WTC11 (cell line): ENCODE measurements at regions not wholly inside any gene's neighbourhood (a gene's known extent, or its start where the extent isn't known, plus 50 kb on each side); places are given as distances from the start of the nearest gene placed in this dataset.
"Not testable (repeated sequence)": the region's sequence is repeated elsewhere in the genome, so short reads cannot be mapped to it uniquely, and the experiment has no call there.

Experiments used
- ATAC-seq: fragments of 200-7000 bp; cut with Tn5 transposase; 2 replicates; pipeline ENCODE4 v1.10.0; 2021; ENCODE audit warnings: mild to moderate bottlenecking, moderate library complexity
- CTCF ChIA-PET: fragments of 300-600 bp; sonication (Branson Sonifier 250); formaldehyde crosslinking; loops from one replicate; lab custom pipeline; 2021; ENCODE audit warnings: antibody characterized with exemption; lab: Charles Lee
- POLR2A ChIA-PET: fragments of 350-600 bp; sonication (Branson Sonifier 250); formaldehyde crosslinking; loops from one replicate; lab custom pipeline; 2021; ENCODE audit warnings: antibody characterized with exemption; lab: Charles Lee
- DNase-seq: peaks from one replicate; pipeline ENCODE4 v3.0.0; 2021; ENCODE audit warnings: low spot score
- H3K27ac Mint-ChIP-seq: 2 replicates; pipeline ENCODE4 v1.8.0; 2021; ENCODE audit warnings: mixed read lengths
- H3K27me3 Mint-ChIP-seq: 2 replicates; pipeline ENCODE4 v1.8.0; 2021; ENCODE audit warnings: low read depth, mild to moderate bottlenecking, moderate library complexity, mixed read lengths
- H3K36me3 Mint-ChIP-seq: 2 replicates; pipeline ENCODE4 v1.8.0; 2021; ENCODE audit warnings: mixed read lengths
- H3K4me1 Mint-ChIP-seq: 2 replicates; pipeline ENCODE4 v1.8.0; 2022; ENCODE audit warnings: mixed read lengths
- H3K4me3 Mint-ChIP-seq: 2 replicates; pipeline ENCODE4 v1.8.0; 2021; ENCODE audit warnings: mild to moderate bottlenecking, moderate library complexity, mixed read lengths
- H3K9me3 Mint-ChIP-seq: 2 replicates; pipeline ENCODE4 v1.8.0; 2021; ENCODE audit warnings: mixed read lengths
- AFF4 ChIP-seq: sonication (generic); formaldehyde crosslinking; IDR thresholded peaks from 2 replicates; pipeline ENCODE4 v1.8.1; 2023; ENCODE audit warnings: mild to moderate bottlenecking, missing genetic modification reagents, borderline replicate concordance
- ATF3 ChIP-seq: sonication (generic); formaldehyde crosslinking; conservative IDR thresholded peaks from 2 replicates; pipeline ENCODE4 v1.8.1; 2022; ENCODE audit warnings: mild to moderate bottlenecking, missing genetic modification reagents
- CREM ChIP-seq: sonication (generic); formaldehyde crosslinking; IDR thresholded peaks from 2 replicates; pipeline ENCODE4 v1.8.1; 2022; ENCODE audit warnings: mild to moderate bottlenecking, missing genetic modification reagents, moderate library complexity
- ELF4 ChIP-seq: sonication (generic); formaldehyde crosslinking; IDR thresholded peaks from 2 replicates; pipeline ENCODE4 v1.8.1; 2022; ENCODE audit warnings: low read depth, mild to moderate bottlenecking, moderate library complexity, missing genetic modification reagents
- EMX1 ChIP-seq: fragments of 250-450 bp; sonication (Bioruptor Pico); IDR thresholded peaks from 2 replicates; pipeline ENCODE4 v1.8.0; 2021; ENCODE audit warnings: mild to moderate bottlenecking
- FOXJ3 ChIP-seq: sonication (generic); formaldehyde crosslinking; IDR thresholded peaks from 2 replicates; pipeline ENCODE4 v1.9.0; 2021; ENCODE audit warnings: missing genetic modification reagents, mild to moderate bottlenecking, borderline replicate concordance
- GRHL2 ChIP-seq: fragments of 250-450 bp; sonication (Bioruptor Pico); IDR thresholded peaks from 2 replicates; pipeline ENCODE4 v1.8.0; 2022; ENCODE audit warnings: mild to moderate bottlenecking, moderate library complexity; ENCODE audit not compliant: insufficient replicate concordance, severe bottlenecking
- JAZF1 ChIP-seq: fragments of 250-450 bp; sonication (Bioruptor Pico); IDR thresholded peaks from 2 replicates; pipeline ENCODE4 v1.9.0; 2021; ENCODE audit warnings: moderate library complexity, mild to moderate bottlenecking, inconsistent platforms
- MYBL2 ChIP-seq: sonication (generic); formaldehyde crosslinking; IDR thresholded peaks from 2 replicates; pipeline ENCODE4 v1.8.1; 2023; ENCODE audit warnings: mild to moderate bottlenecking, moderate library complexity, missing genetic modification reagents
- NFYB ChIP-seq: sonication (generic); formaldehyde crosslinking; conservative IDR thresholded peaks from 2 replicates; pipeline ENCODE4 v1.8.0; 2022; ENCODE audit warnings: low read depth, missing genetic modification reagents
- OVOL2 ChIP-seq: fragments of 250-450 bp; sonication (Bioruptor Pico); IDR thresholded peaks from 2 replicates; pipeline ENCODE4 v1.9.0; 2021; ENCODE audit warnings: mild to moderate bottlenecking, borderline replicate concordance
- TEAD4 ChIP-seq: sonication (generic); formaldehyde crosslinking; IDR thresholded peaks from 2 replicates; pipeline ENCODE4 v1.8.0; 2022; ENCODE audit warnings: mild to moderate bottlenecking, missing genetic modification reagents
- ZNF219 ChIP-seq: sonication (generic); formaldehyde crosslinking; IDR thresholded peaks from 2 replicates; pipeline ENCODE4 v1.8.0; 2023; ENCODE audit warnings: missing genetic modification reagents, mild to moderate bottlenecking, borderline replicate concordance
- ZNF232 ChIP-seq: sonication (generic); formaldehyde crosslinking; IDR thresholded peaks from 2 replicates; pipeline ENCODE4 v1.8.0; 2022; ENCODE audit warnings: mild to moderate bottlenecking, missing genetic modification reagents
- ZNF416 ChIP-seq: fragments of 250-450 bp; sonication (Bioruptor Pico); IDR thresholded peaks from 2 replicates; pipeline ENCODE4 v1.9.0; 2021; ENCODE audit warnings: mild to moderate bottlenecking, inconsistent platforms
- ZNF671 ChIP-seq: fragments of 250-450 bp; sonication (Bioruptor Pico); IDR thresholded peaks from 2 replicates; pipeline ENCODE4 v1.8.0; 2021; ENCODE audit warnings: mild to moderate bottlenecking
- TF ChIP-seq, protein P1 (sequence below): sonication (generic); formaldehyde crosslinking; IDR thresholded peaks from 2 replicates; pipeline ENCODE4 v1.8.0; 2023; ENCODE audit warnings: mild to moderate bottlenecking, missing genetic modification reagents

DNA sequence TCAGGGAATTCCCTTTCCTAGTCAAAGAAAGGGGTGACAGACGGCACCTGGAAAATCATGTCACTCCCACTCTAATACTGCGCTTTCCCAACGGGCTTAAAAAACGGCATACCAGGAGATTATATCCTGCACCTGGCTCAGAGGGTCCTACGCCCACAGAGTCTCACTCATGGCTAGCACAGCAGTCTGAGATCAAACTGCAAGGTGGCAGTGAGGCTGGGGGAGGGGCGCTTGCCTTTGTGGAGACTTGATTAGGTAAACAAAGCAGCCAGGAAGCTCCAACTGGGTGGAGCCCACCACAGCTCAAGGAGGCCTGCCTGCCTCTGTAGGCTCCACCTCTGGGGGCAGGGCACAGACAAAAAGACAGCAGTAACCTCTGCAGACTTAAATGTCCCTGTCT is 253.7 kb downstream of the ISL1 start:
- H3K4me3 Mint-ChIP-seq, ATAC-seq, H3K27me3 Mint-ChIP-seq, CTCF ChIA-PET, POLR2A ChIA-PET, H3K27ac Mint-ChIP-seq: not testable (repeated sequence)
- peak; percentile 49 for DNase-seq
- Mint-ChIP-seq H3K4me1 (peaks cover 11% of the 10 kb centered on the region), H3K36me3 (peaks cover 29% of the 10 kb centered on the region), H3K9me3 (peaks cover 55% of the 10 kb centered on the region)

GRCh38 chr5:51644976-51645375 is 261.7 kb downstream of the ISL1 start:
- ATAC-seq (no peak), DNase-seq (no peak)
- Mint-ChIP-seq H3K4me1 (peaks cover 5% of the 10 kb centered on the region), H3K27ac (no peak overlapping the region), H3K9me3 (peaks cover 26% of the 10 kb centered on the region), H3K27me3 (peaks cover 3% of the 10 kb centered on the region; the same call in 1 of the 2 replicates), H3K4me3 (no peak overlapping the region), H3K36me3 (peaks cover 3% of the 10 kb centered on the region)
- TF ChIP-seq ATF3 (no peak), NFYB (no peak), ELF4 (CRISPR knock-in tag) (no peak), JAZF1 (no peak), EMX1 (no peak), AFF4 (no peak), FOXJ3 (no peak), OVOL2 (CRISPR knock-in tag) (no peak), TEAD4 (CRISPR knock-in tag) (no peak), CREM (no peak), MYBL2 (CRISPR knock-in tag) (no peak), ZNF671 (CRISPR knock-in tag) (no peak), ZNF416 (CRISPR knock-in tag) (no peak)
- CTCF ChIA-PET, result no interaction called here
- POLR2A ChIA-PET, result no interaction called here

- POLR2A ChIA-PET, result no interaction called here
- Mint-ChIP-seq H3K27me3 (no peaks in the 10 kb centered on the region), H3K4me3 (no peak overlapping the region), H3K9me3 (peaks cover 14% of the 10 kb centered on the region), H3K4me1 (peaks cover 5% of the 10 kb centered on the region), H3K27ac (no peak overlapping the region), H3K36me3 (no peaks in the 10 kb centered on the region; the same call in 1 of the 2 replicates)
- DNase-seq, result no peak
- CTCF ChIA-PET, result no interaction called here
- no peak for TF ChIP-seq JAZF1
- TF ChIP-seq AFF4, result no peak
- TF ChIP-seq ZNF232 (CRISPR knock-in tag), result no peak
- no peak for TF ChIP-seq ZNF219
- TF ChIP-seq, protein P1, sequence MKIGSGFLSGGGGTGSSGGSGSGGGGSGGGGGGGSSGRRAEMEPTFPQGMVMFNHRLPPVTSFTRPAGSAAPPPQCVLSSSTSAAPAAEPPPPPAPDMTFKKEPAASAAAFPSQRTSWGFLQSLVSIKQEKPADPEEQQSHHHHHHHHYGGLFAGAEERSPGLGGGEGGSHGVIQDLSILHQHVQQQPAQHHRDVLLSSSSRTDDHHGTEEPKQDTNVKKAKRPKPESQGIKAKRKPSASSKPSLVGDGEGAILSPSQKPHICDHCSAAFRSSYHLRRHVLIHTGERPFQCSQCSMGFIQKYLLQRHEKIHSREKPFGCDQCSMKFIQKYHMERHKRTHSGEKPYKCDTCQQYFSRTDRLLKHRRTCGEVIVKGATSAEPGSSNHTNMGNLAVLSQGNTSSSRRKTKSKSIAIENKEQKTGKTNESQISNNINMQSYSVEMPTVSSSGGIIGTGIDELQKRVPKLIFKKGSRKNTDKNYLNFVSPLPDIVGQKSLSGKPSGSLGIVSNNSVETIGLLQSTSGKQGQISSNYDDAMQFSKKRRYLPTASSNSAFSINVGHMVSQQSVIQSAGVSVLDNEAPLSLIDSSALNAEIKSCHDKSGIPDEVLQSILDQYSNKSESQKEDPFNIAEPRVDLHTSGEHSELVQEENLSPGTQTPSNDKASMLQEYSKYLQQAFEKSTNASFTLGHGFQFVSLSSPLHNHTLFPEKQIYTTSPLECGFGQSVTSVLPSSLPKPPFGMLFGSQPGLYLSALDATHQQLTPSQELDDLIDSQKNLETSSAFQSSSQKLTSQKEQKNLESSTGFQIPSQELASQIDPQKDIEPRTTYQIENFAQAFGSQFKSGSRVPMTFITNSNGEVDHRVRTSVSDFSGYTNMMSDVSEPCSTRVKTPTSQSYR, result no peak
- no peak for TF ChIP-seq GRHL2
- no peak for ATAC-seq
Observed at GRCh38 chr5:51646482-51646881, 263.2 kb downstream of the ISL1 start.
